A673 (cell line): ENCODE measurements at regions not wholly inside any gene's neighbourhood (a gene's known extent, or its start where the extent isn't known, plus 50 kb on each side); places are given as distances from the start of the nearest gene placed in this dataset.

Source experiments
- BruUV-seq: library from RNA; stranded (reverse); fragments of 400-500 nt; replicated peaks from 2 replicates; lab custom pipeline; 2021; lab: Mats Ljungman, UMichigan
- CTCF ChIA-PET: fragments of 300-600 bp; sonication (Branson Sonifier 250); formaldehyde crosslinking; loops from one replicate; lab custom pipeline; 2022; ENCODE audit warnings: antibody characterized with exemption; lab: Charles Lee
- POLR2A ChIA-PET: fragments of 300-600 bp; sonication (Branson Sonifier 250); formaldehyde crosslinking; loops from one replicate; lab custom pipeline; 2022; ENCODE audit warnings: antibody characterized with exemption; ENCODE audit not compliant: low non-redundant PET; lab: Charles Lee
- DNase-seq: peaks from one replicate; pipeline ENCODE4 v3.0.0-alpha.2; 2015; ENCODE audit warnings: low spot score
- H3K27ac ChIP-seq: fragments of 200-600 bp; sonication (generic); 2 replicates; pipeline ENCODE4 v1.5.1; 2016; ENCODE audit warnings: mixed run types, low read depth, mild to moderate bottlenecking, mixed read lengths, antibody characterized with exemption, low read length; ENCODE audit not compliant: poor library complexity, severe bottlenecking
- H3K27me3 ChIP-seq: fragments of 200-600 bp; sonication (generic); replicated peaks from 2 replicates; pipeline ENCODE4 v1.6.1; 2017; ENCODE audit warnings: mixed run types, low read depth, mild to moderate bottlenecking, mixed read lengths, antibody characterized with exemption, low read length; ENCODE audit not compliant: insufficient read depth, poor library complexity
- H3K36me3 ChIP-seq: fragments of 200-600 bp; sonication (generic); 2 replicates; pipeline ENCODE4 v1.6.1; 2016; ENCODE audit warnings: mixed run types, mild to moderate bottlenecking, mixed read lengths, antibody characterized with exemption, low read length; ENCODE audit not compliant: insufficient read depth, poor library complexity, severe bottlenecking
- H3K4me1 ChIP-seq: fragments of 200-600 bp; sonication (generic); 2 replicates; pipeline ENCODE4 v1.6.1; 2017; ENCODE audit warnings: mixed run types, mild to moderate bottlenecking, mixed read lengths, antibody characterized with exemption, low read length; ENCODE audit not compliant: insufficient read depth, poor library complexity, severe bottlenecking
- H3K4me3 ChIP-seq: fragments of 200-600 bp; sonication (generic); 2 replicates; pipeline ENCODE4 v1.5.1; 2016; ENCODE audit warnings: low read depth, mixed run types, mild to moderate bottlenecking, mixed read lengths, low read length; ENCODE audit not compliant: poor library complexity, severe bottlenecking
- H3K9me3 ChIP-seq: fragments of 200-600 bp; sonication (generic); 2 replicates; pipeline ENCODE4 v1.6.1; 2016; ENCODE audit warnings: mixed run types, low read depth, mild to moderate bottlenecking, mixed read lengths, antibody characterized with exemption, low read length; ENCODE audit not compliant: poor library complexity, severe bottlenecking
- EZH2 ChIP-seq: fragments of 200-600 bp; sonication (generic); IDR thresholded peaks from 2 replicates; pipeline ENCODE4 v1.6.1; 2017; ENCODE audit warnings: borderline replicate concordance, low read depth, mild to moderate bottlenecking, mixed read lengths, antibody characterized with exemption, low read length; ENCODE audit not compliant: poor library complexity, severe bottlenecking
- intact Hi-C: fragments of 100-400 bp; cut with micrococcal nuclease; formaldehyde crosslinking; loops from one replicate; pipeline ENCODE4 v1.10.0; 2022; ENCODE audit not compliant: unreplicated experiment
- TF ChIP-seq, protein P1 (sequence below): fragments of 300-800, 200-600 bp; sonication (generic); conservative IDR thresholded peaks from 2 replicates; pipeline ENCODE4 v1.5.1; 2017; ENCODE audit warnings: low read depth, mild to moderate bottlenecking, antibody characterized with exemption, low read length, moderate library complexity, mixed read lengths

DNA sequence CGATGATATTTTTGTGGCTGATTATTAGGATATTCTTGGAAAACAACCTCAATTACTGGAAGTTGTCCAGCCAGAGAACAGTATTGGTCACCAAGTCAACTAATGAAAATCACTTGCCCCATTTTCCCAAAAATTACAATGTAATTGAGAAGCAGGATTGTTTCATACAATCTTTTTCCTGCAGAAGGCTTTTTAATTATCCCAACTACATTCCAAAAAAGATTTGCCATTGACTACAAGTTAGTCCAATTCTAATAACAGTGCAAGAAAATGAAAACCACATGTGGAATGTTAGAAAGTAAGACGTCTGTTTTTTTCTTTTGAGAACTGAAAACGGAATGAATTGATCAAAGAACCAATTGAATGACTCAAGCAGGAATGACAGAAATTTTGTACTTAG, 1195.8 kb downstream of the SORCS1 start:
- POLR2A ChIA-PET = no interaction called here
- no peaks in the 10 kb centered on the region for H3K27me3 ChIP-seq
- no TSS peak for BruUV-seq
- H3K9me3 ChIP-seq = no peaks in the 10 kb centered on the region
- TF ChIP-seq EZH2 = no peak
- TF ChIP-seq, protein P1, sequence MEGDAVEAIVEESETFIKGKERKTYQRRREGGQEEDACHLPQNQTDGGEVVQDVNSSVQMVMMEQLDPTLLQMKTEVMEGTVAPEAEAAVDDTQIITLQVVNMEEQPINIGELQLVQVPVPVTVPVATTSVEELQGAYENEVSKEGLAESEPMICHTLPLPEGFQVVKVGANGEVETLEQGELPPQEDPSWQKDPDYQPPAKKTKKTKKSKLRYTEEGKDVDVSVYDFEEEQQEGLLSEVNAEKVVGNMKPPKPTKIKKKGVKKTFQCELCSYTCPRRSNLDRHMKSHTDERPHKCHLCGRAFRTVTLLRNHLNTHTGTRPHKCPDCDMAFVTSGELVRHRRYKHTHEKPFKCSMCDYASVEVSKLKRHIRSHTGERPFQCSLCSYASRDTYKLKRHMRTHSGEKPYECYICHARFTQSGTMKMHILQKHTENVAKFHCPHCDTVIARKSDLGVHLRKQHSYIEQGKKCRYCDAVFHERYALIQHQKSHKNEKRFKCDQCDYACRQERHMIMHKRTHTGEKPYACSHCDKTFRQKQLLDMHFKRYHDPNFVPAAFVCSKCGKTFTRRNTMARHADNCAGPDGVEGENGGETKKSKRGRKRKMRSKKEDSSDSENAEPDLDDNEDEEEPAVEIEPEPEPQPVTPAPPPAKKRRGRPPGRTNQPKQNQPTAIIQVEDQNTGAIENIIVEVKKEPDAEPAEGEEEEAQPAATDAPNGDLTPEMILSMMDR = no peak
- H3K27ac ChIP-seq = peak overlapping the region; percentile 66
- H3K4me3 ChIP-seq = peak overlapping the region; percentile 28
- peak; percentile 41 for DNase-seq
- CTCF ChIA-PET = no interaction called here
- no peaks in the 10 kb centered on the region for H3K36me3 ChIP-seq
- intact Hi-C loops = no loop called here
- peaks cover 64% of the 10 kb centered on the region for H3K4me1 ChIP-seq

DNA sequence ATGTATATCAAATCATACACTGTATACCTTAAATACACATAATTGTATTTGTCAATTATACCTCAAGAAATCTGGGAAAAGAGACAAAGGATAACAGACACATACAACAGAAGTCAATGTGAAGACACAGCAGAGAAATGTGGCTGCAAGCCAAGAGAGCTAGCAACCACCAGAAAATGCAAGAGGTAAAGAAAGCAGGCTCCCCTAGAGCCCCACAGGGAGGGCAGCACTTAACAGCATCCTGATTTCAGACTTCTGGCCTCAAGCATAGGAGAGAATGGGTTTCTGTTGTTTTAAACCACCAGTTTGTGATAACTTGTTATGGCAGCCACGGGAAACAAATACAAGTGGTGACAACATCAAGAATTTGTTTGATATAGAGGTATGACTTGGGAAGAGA, 1197.2 kb downstream of the SORCS1 start:
- H3K27ac ChIP-seq = no peak overlapping the region
- no peak overlapping the region for H3K4me3 ChIP-seq
- TF ChIP-seq, protein P1 = no peak
- no peak for TF ChIP-seq EZH2
- no peaks in the 10 kb centered on the region for H3K9me3 ChIP-seq
- POLR2A ChIA-PET = no interaction called here
- intact Hi-C loops = no loop called here
- H3K36me3 ChIP-seq = no peaks in the 10 kb centered on the region
- no peaks in the 10 kb centered on the region for H3K27me3 ChIP-seq
- peaks cover 67% of the 10 kb centered on the region for H3K4me1 ChIP-seq
- no TSS peak for BruUV-seq
- DNase-seq = peak; percentile 59
- CTCF ChIA-PET = no interaction called here

DNA sequence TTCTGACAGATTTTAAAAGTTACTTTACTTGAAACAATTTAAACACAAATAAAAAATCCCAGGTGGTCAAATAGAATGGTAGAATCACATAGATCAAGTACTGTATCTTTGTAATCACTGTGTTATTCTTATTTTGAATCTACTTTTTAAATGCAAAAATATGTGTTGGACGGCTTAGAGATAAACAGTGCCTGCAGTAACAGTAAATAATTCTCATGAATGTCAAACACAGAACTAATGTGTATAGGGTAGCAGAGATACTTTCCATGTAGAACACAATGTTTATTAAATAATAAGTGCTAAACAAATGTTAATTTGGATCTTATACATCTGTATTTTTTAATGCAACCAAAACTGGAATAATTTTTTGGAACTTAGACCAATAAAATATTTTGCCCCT, 1199.4 kb downstream of the SORCS1 start:
- Histone ChIP-seq H3K4me1 (peaks cover 62% of the 10 kb centered on the region), H3K36me3 (no peaks in the 10 kb centered on the region), H3K4me3 (no peak overlapping the region), H3K27ac (no peak overlapping the region), H3K27me3 (no peaks in the 10 kb centered on the region), H3K9me3 (no peaks in the 10 kb centered on the region)
- no TSS peak for BruUV-seq
- no peak for DNase-seq
- intact Hi-C loops = no loop called here
- ChIA-PET CTCF (no interaction called here), POLR2A (no interaction called here)
- TF ChIP-seq EZH2 = no peak
- TF ChIP-seq, protein P1 = no peak
